ENCODE measurements at regions not wholly inside any gene's neighbourhood (a gene's known extent, or its start where the extent isn't known, plus 50 kb on each side); places are given as distances from the start of the nearest gene placed in this dataset.

DNA sequence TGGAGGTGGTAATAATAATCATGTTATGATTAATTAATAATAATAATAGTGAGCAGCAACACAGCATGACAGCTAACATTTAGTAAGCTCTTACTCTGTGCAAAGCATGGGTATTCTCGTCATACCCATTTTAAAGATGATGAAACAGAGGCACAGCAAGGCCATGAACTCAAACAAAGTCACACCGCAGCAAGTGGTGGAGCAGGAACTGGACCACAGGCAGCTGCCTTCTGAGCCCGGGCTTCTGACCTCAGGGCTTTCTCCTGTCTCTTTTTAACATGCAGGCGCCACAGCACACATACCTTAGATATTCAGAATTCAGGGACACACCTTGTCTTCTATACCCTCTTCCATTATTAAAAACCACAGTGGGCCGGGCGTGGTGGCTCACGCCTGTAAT is 50.7 kb upstream of the SPATA12 start:
- DNase-seq: no peak

DNA sequence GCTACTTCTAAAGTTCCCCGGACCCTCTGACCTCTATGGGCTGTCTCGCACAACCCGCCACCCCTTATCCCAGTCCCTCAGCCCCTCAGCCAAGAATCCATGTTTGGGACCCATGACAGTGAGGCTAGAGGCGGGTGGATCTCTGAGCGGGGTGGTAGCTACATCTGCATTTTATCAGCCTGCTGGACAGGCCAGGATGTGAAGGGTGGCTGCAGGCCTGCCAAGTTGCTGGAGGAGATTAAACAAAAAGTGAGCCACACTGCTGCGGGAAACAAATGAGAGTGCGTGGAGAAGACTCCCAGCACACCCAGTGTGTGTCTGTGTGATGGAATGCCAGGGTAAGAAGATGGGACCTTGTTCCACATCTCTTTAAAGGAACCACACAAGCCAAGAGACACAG is 51.1 kb upstream of the SPATA12 start:
- no peak for DNase-seq

DNA sequence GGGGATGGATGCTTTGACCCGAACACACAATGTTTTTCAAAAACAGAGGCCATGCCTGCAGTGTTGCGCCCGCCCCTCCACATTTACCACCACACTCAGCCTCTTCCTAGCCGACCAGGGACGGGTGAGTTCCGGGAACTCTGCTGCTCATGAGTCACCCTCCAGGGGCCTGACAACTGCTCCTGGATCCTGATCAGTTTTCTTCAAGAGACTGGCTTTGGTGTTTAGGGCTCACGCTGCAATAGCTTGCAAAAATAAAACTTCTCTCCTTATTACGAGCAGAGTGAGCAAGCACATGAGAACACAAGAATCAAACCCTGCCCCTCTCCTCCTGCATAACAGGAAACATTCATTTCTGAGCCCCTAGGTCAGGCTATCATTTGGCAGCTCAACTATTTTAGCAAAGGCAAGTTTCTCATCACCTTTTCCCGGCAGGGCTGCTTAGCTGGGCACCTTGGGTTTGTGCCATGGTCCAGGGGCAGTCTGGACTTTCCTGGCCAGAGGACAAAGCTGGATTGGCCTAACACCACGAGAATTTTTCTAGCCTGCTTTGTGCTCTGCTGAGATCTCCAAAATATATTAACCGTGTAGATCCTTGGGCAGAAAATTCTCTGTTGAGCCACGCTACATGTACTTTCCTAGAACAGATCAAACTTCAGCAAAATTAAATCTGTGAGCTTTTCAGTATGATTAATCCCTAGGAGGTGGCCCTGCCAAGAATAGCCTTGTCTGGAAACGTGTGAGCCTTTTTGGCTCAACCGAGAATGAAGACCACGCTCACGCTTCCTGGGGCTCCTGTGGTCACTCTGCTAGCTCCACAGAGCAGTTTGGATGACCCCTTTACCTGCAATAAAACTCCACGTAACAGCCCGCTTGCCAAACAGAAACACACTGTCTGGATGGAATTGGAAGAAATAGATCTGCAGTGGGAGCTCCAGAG is 52.7 kb upstream of the SPATA12 start:
- DNase-seq: no peak

DNA sequence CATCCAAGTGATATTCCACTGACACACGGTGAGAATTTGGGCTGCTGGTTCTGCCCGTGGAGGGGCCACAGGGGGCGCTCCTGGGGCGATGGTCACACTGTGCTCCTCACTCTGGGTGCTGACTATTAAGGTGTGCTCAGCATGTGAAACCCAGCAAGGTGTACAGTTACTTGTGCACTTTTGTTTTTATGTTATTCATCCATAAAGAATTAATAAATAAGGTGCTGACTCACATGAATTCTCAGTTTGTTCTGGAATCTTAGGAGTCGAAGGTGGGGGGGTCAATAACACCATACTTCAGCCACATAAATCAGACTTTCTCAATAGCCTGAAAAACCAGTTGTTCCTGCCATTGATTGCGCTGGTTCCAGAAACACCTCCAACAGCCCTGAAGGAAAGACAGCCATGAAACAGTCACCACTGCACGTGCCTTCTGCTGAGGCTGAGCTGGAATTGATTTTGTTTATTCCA is 53.5 kb upstream of the SPATA12 start:
- DNase-seq: no peak

DNA sequence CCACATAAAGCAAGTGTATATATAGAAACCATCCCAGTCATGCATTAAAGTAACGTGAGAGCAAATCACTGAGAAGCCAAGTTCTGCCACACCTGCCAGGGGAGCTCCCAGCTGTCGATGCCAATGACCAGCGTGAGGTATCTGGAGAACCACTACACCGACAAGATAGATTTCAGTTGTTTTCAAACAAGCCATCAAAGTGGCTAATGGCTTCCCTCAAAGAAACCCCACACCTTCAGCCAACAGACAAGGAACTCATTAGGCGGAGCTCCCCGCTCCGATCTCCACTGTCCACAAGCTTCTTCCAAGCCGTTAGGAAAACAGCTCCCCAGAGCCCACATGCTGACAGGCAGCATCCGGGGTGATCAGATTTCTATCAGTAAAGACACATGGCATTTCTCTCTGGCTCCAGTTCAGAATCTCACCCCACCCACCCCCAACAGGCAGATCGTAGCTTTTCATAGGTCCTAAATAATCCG is 54.2 kb upstream of the SPATA12 start:
- DNase-seq: peak; percentile 81

DNA sequence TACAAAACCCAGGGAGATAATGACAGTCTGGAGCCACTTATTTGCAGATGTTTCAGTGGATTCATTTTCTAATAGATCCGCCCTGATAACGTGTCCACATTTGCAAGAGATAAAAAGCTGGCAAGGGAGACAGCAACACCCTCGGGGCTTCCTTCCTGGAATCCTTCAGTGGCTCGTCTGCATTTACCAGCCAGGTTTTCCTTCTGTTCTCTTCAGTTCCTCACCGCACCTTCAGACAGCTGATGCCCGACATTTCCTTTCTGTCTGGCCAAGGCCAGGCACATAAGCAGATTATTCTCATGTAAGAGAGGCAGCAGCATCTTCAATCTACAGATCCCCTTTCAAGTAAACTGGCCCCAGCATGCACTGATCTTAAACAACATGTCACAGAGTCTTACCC is 56.2 kb upstream of the SPATA12 start:
- no peak for DNase-seq

DNA sequence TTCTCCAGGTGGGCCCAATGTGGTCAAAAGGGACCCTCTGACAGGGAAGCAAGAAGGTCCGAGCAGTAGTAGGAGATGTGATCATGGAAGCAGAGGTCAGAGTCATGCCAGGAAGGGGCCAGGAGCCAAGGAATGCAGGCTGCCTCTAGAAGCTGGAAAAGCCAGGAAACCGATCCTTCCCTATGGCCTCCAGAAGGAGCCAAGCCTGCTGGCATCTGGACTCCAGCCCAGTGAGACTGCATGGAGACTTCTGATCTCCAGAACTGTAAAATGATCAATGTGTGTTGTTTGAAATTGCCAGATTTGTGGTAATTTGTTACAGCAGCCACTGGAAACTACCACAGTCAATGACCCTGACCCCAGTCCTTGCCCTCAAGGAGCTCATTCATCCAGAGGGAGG is 56.8 kb upstream of the SPATA12 start:
- no peak for DNase-seq

DNA sequence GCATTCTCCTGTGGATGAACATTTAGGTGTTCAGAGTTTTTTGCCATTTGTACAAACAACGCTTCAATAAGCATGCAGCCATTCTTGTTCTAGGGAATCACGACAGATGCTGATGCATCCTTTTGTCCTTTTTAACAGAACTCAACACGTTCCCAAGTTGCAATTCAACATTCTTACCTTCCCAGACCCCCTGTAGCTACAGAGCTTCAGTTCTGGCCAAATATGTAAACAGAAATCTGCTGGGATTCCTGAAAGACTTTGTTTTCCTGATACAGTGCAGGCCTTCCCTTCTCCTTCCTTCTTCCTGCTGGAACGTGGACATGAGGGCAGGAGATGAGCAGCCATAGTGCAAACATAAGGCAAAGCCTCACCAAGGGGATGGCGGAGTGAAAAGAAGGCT is 59.1 kb upstream of the SPATA12 start:
- DNase-seq: no peak

DNA sequence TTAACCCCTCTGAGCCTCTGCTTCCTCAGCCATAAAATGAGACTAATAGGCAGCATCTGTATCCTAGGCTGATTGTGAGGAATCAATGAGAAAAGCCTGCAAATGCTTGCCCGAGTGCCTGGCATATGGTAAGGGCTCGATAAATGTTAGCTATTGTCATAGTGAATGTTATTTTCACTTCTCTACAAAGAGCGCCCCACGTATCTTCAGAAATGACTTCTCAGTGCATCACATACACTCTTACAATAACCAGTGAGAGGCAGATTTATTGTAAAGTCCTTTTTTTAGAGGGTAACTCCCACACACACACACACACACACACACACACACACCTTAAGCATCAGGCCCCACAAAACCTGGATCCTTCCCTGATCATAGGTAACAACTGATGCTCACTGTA is 60.5 kb upstream of the SPATA12 start:
- DNase-seq: no peak

DNA sequence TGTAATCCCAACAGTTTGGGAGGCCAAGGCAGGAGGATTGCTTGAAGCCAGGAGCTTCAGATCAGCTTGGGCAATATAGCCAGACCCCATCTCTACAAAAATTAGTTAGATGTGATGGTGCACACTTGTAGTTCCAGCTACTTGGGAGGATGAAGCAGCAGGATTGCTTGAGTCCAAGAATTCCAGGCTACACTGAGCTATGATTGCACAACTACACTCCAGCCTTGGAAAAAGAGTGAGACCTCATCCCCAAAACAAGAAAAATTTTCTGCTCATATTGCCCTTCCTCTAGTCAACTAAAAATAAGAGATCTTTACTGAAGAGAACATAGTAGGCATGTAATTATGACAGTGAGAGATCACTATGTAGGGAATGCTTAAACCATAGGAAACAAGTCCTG is 60.9 kb upstream of the SPATA12 start:
- no peak for DNase-seq

DNA sequence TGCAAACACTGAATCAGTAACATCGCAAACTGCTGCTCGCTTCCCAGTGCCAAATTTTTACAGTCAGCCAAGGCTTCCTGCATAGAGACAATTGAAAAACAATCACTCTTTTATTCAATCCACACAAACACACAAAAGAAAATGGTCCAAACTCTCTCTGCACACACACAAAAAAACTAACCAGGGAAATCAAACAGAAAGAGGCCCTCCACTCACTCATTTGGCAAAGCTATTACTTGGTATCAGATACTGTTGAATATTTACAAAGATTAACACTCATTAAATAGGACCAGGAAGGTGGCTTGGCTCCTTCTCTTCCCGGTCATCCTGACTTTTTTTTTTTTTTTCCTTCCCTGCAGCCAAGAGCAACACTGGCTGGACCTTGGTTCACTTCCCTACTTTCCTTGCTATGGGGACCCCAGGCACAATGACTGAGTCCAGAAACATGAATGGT is 62.4 kb upstream of the SPATA12 start:
- no peak for DNase-seq

DNA sequence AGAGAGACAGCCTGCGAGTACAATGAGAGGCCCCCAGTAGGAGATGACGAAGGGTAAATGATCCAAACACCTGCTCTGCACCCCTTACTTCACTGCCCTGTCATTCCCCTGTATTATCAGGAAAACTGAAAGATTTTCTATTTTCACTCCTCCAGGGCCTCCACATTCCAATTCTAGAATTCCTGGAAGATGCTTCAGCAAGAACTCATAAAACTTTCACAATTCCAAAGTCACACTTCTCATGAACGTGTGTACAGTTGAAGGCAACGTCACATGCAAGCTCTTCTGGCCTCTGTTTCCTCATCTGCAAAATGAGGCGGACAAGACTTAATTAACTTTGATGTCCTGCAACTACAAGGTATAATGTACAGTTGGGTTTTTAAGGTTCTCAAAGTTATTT is 62.8 kb upstream of the SPATA12 start:
- no peak for DNase-seq

DNA sequence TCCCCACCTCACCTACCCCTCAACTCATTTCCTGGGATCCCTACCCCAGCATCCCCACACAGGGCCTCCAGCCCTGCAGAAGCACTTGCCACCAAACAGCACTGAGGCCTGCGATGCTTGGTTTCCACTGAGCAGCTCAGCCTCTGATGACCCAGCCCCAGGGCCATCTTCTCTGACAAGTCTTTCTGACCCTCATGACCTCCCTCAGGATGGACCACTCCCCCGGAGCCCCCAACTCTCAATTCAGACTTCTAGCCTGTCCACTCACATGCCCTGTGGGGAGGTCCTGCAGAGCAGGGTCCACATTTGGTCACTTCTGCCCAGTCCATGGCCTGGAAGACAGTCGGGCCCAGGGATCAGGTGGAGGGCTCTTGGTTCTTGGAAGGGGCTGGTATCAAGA is 63.4 kb upstream of the SPATA12 start:
- no peak for DNase-seq

DNA sequence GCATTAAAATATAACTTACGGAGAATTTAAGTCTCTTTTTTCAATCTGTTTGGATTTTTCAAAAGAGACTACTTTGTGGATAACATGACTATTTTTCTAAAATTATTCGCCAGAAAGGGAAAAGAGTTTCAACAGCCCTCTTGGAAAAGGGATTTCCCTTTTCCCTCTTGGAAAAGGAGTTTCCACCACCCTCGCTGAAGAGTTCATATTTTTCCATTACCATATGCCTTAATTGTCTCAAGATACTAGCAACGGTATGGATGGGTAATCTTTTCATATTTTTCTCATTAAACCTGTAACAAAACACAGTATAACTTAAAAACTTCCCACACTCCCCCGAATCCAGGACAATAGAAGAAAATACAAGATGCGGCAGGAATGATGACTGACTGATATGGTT is 66.1 kb upstream of the SPATA12 start:
- DNase-seq: no peak

DNA sequence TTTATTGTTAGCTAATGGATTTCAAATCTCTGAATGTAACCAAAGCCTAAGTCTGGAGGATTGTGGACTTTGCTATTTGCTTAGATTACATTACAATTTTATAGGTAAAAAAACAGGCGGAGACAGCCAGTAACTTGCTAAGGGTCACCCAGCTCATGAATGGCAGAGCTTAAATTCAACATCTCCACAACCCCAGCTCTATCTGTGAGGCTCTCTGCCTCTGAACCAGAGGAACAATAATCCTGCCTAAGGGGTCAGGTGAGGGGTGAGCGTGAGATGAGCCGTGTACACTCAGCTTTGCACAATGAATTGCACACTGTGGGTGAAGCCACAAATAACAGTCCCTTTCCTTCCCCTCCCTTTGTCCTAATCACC is 69.8 kb upstream of the SPATA12 start:
- DNase-seq: no peak

DNA sequence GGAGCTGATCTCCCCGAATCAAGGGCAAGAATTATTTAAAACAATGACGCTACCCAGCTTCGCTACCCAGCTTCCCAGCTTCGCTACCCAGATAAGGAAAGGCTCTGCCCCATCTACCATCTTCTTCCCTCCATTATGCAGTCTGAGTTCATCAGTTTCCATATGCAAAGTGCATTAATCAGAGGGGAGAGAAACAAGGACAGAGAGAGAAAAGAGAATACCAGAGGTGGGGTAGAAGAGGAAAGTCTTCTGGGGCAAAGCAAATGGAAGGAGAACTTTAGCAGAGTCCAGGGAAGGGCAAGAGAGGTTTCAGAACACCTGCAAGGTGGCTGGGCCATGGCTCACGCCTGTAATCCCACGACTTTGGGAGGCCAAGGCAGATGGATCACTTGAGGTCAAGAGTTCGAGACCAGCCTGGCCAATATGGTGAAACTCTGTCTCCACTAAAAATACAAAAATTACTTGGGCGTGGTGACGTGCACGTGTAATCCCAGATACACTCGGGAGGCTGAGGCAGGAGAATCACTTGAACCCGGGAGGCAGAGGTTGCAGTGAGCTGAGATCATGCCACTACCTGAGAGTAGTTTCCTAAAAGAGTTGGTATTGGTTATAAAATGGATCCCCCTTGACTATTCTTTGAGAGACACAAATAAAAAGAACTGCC is 70.4 kb upstream of the SPATA12 start:
- DNase-seq: no peak

DNA sequence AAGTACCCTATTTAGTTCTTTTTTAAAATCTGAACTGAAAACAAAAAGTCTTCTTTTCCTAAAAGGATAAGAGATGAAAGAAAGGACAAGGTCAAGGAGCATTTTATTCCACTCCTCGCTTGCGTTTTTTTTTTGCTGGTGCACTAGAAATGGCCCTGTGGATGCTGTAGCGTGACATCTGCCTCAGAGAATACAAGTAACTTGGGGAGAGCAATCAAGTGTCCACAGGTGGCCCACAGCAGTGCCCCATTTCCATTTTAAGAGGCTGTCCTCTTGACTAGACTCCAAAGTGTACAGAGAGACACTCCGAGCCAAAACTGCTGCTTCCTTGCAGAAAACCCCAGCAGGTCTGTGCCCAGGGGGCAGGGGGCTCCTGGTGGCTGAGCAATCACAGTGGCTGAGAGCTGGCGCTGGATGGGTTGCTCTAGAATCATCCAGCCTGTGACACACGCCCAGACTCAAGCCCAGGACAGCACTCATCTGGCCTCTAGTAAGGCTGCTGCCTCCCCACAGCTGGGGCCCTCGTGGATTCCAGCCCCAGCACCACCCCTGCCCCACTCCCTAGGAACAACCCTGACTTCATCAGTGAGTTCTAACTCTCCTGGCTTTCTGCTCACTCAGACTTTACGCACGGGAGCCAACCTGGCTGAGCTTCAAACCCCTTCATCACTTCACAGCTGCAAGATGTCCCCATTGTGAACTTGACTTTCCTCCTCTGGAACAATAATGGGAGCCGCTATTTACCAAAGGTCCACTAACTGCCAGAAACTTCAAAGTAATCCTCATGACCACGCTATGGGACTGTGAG is 71.1 kb upstream of the SPATA12 start:
- peak; percentile 7 for DNase-seq

DNA sequence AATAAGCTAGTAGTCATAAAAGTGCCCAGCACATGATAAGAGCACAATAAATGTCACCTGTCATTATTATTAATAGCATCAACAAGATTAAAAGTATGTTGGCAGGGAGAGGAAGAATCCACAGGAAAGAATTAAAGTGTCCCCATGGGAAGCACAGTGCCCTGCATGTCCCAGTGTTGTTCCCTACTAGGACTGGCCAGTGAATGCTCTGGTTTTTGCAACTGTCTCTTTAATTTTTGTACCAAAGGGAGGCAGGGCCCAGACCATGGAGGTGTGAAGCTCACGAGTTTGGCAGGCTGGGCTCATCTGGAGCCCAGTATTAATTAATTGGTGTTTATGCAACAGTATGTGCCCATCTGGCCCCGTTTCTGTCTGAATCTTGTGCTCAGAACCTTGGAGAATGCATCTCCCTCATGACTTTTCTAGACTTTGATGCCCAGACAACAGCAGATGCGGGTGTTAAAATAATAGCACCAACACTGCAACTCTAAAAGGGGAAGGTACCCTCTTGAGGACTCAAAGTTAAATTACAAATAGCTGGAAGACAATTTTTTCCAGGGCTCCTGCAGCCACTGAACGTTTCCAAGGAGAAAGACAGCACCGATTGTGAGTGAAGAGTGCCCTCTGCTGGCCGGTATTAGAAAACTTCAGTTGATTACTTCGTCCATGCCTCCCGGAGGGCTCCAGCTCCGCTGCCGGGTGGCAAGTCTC is 71.9 kb upstream of the SPATA12 start:
- peak; percentile 51 for DNase-seq

DNA sequence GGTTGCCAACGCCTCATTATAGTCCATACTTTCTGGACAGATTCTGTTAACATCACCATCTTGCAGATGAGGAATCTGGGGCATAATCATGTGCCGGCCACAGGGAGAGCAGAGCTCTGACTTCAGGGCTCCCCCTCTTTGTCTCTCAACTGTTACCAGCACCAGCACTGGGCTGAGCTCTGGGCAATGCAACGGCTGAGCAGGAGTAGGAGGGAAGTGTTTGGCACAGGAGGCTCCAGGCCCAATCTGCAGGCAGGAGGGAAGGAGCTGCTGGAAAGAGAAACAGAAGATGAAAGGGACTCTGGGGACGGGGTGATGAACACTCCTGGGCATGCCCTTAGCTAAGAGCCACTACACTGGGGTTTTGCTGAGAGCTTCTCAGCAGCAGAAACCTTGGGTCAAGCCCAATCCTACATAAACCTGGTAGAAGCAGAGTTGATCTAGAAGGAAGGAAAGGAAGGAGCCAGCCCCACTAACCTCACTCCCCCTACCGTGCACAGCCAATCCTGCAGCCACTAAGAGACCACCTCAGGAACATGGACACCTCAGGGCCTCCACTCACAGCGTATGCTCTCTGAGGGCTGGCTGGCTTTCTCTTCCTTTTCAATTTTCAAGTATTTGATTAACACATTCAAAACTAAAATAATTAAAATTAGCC is 73.1 kb upstream of the SPATA12 start:
- DNase-seq: no peak

DNA sequence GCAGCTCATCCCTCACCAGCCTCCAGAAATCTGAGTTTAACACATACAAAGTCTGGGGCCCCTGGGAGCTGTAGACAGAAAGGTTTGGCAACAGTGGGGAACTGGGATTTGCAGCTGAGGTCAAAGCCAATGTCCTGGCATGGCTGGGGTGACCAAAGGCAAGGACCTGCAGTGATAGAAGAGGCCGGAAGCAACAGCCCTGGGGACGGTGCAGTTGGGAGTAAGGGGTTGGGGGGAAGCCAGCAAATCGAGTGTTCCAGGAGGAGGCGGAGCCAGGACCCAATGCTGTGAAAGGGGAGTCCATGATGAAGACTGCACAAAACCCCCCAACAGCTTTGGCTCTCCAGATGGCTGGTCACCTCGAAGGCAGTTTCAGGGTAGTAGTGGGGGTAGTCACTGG is 74.1 kb upstream of the SPATA12 start:
- DNase-seq: no peak

DNA sequence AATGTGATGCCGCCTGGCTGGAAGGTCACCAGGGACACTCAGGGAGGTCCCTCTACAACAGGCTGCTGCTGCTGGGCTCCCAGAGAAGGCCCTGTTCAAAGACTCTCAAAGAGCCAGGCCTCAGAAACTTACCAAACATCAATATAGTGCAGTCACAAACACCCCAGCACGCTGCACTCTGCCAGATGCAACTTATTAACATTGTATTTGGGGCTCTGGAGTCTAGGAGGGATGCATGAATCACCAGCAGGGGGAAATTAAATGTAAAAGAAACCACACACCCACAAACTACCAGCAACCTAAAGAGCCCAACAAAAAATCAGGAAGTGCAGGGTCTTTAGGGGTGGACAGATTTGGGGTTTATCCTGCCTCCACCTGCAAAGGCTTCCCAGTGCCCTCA is 74.6 kb upstream of the SPATA12 start:
- no peak for DNase-seq

DNA sequence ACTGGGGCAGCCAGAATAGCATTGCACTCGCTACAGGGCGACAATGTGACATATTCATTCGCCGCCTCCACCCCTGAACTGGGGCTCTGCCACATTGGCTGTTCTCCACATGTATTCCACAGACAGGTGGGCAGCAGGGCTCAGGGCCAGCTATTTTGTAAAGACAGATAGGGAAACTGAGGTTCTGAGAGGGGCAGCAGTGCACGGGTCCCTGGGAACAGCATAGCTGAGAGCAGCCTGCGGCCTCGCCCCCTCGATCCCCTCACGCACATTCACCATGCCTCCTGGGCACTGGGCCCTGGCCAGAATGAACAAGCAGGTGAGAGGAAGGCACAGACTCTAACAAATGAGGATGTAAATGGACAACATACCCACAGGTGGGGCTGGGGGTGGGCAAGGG is 75.0 kb upstream of the SPATA12 start:
- DNase-seq: no peak
